GM19438 (cell line): ENCODE measurements at regions not wholly inside any gene's neighbourhood (a gene's known extent, or its start where the extent isn't known, plus 50 kb on each side); places are given as distances from the start of the nearest gene placed in this dataset.
A peak's percentile ranks its signal among the peaks of the same experiment; 100 is the strongest.
"Not testable (repeated sequence)": the region's sequence is repeated elsewhere in the genome, so short reads cannot be mapped to it uniquely, and the experiment has no call there.

Source experiments
- ATAC-seq: cut with Tn5 transposase; IDR thresholded peaks from one replicate; pipeline ENCODE4 v1.9.1; 2021; ENCODE audit warnings: low read depth; ENCODE audit not compliant: unreplicated experiment

- ATAC-seq: no peak
Measured at GRCh38 chrX:66915893-66916292, 277.0 kb upstream of the EDA2R start.

GRCh38 chrX:66914080-66914479, 275.2 kb upstream of the EDA2R start:
- ATAC-seq: no peak

- no peak for ATAC-seq
Measured at GRCh38 chrX:66912417-66912816, 273.5 kb upstream of the EDA2R start.

GRCh38 chrX:66902081-66902480, 263.2 kb upstream of the EDA2R start:
- ATAC-seq: no peak

- no peak for ATAC-seq
Measured at GRCh38 chrX:66900886-66901285, 262.0 kb upstream of the EDA2R start.

GRCh38 chrX:66892004-66892403, 253.1 kb upstream of the EDA2R start:
- ATAC-seq: no peak

GRCh38 chrX:66889418-66889817, 250.5 kb upstream of the EDA2R start:
- ATAC-seq: no peak

GRCh38 chrX:66882101-66882500, 243.2 kb upstream of the EDA2R start:
- ATAC-seq: no peak

- no peak for ATAC-seq
Measured at GRCh38 chrX:66876776-66877175, 237.9 kb upstream of the EDA2R start.

- ATAC-seq: no peak
Measured at GRCh38 chrX:66872771-66873170, 233.9 kb upstream of the EDA2R start.

GRCh38 chrX:66863721-66864120, 224.8 kb upstream of the EDA2R start:
- no peak for ATAC-seq

GRCh38 chrX:66833426-66833825, 194.5 kb upstream of the EDA2R start:
- ATAC-seq: no peak

- no peak for ATAC-seq
Measured at GRCh38 chrX:66815227-66815626, 176.3 kb upstream of the EDA2R start.

GRCh38 chrX:66794514-66794913, 155.6 kb upstream of the EDA2R start:
- ATAC-seq: not testable (repeated sequence)

- no peak for ATAC-seq
Measured at GRCh38 chrX:66766318-66766717, 127.4 kb upstream of the EDA2R start.

- ATAC-seq: no peak
Measured at GRCh38 chrX:66760651-66761050, 121.8 kb upstream of the EDA2R start.

- no peak for ATAC-seq
Measured at GRCh38 chrX:66756717-66757116, 117.8 kb upstream of the EDA2R start.

- no peak for ATAC-seq
Measured at GRCh38 chrX:66751136-66751782, 112.4 kb upstream of the EDA2R start.

- ATAC-seq: not testable (repeated sequence)
Measured at GRCh38 chrX:66744519-66744918, 105.6 kb upstream of the EDA2R start.

GRCh38 chrX:66731398-66731797, 92.5 kb upstream of the EDA2R start:
- peak; percentile 46 for ATAC-seq

GRCh38 chrX:66728818-66729271, 90.0 kb upstream of the EDA2R start:
- ATAC-seq: peak; percentile 91

GRCh38 chrX:66717926-66718325, 79.0 kb upstream of the EDA2R start:
- no peak for ATAC-seq
